T1000 (cell line): ENCODE measurements at regions not wholly inside any gene's neighbourhood (a gene's known extent, or its start where the extent isn't known, plus 50 kb on each side); places are given as distances from the start of the nearest gene placed in this dataset.
"Not testable (repeated sequence)": the region's sequence is repeated elsewhere in the genome, so short reads cannot be mapped to it uniquely, and the experiment has no call there.

Experiments
- DNase-seq: peaks from one replicate; lab custom pipeline; 2025; ENCODE audit warnings: mixed read lengths; lab: John Stamatoyannopoulos, UW

- DNase-seq = no peak
These were observed 933.2 kb upstream of the CHORDC1 start for GRCh38 chr11:91156041-91156440.

- DNase-seq = no peak
These were observed 925.0 kb upstream of the CHORDC1 start for GRCh38 chr11:91147885-91148284.

GRCh38 chr11:91141655-91142054 is 918.8 kb upstream of the CHORDC1 start:
- DNase-seq = no peak

GRCh38 chr11:91136631-91137030 is 913.8 kb upstream of the CHORDC1 start:
- no peak for DNase-seq

GRCh38 chr11:91133361-91133760 is 910.5 kb upstream of the CHORDC1 start:
- DNase-seq = no peak

GRCh38 chr11:91129596-91129995 is 906.7 kb upstream of the CHORDC1 start:
- DNase-seq = no peak

GRCh38 chr11:91124363-91124762 is 901.5 kb upstream of the CHORDC1 start:
- DNase-seq = no peak

- DNase-seq = no peak
These were observed 892.3 kb upstream of the CHORDC1 start for GRCh38 chr11:91115116-91115515.

- no peak for DNase-seq
These were observed 881.4 kb upstream of the CHORDC1 start for GRCh38 chr11:91104237-91104636.

- no peak for DNase-seq
These were observed 877.6 kb upstream of the CHORDC1 start for GRCh38 chr11:91100427-91100826.

GRCh38 chr11:91097083-91097482 is 874.2 kb upstream of the CHORDC1 start:
- no peak for DNase-seq

GRCh38 chr11:91093141-91093540 is 870.3 kb upstream of the CHORDC1 start:
- DNase-seq = no peak

GRCh38 chr11:91091563-91091962 is 868.7 kb upstream of the CHORDC1 start:
- DNase-seq = no peak

- no peak for DNase-seq
These were observed 863.2 kb upstream of the CHORDC1 start for GRCh38 chr11:91086028-91086427.

- no peak for DNase-seq
These were observed 859.4 kb upstream of the CHORDC1 start for GRCh38 chr11:91082255-91082654.

- no peak for DNase-seq
These were observed 858.7 kb upstream of the CHORDC1 start for GRCh38 chr11:91081440-91082043.

GRCh38 chr11:91078221-91078620 is 855.4 kb upstream of the CHORDC1 start:
- no peak for DNase-seq

- DNase-seq = no peak
These were observed 852.3 kb upstream of the CHORDC1 start for GRCh38 chr11:91075032-91075695.

GRCh38 chr11:91067666-91068065 is 844.8 kb upstream of the CHORDC1 start:
- DNase-seq = no peak

GRCh38 chr11:91066456-91067047 is 843.7 kb upstream of the CHORDC1 start:
- DNase-seq = no peak

- not testable (repeated sequence) for DNase-seq
These were observed 840.5 kb upstream of the CHORDC1 start for GRCh38 chr11:91063399-91063798.

GRCh38 chr11:91047882-91048281 is 825.0 kb upstream of the CHORDC1 start:
- no peak for DNase-seq

GRCh38 chr11:91046261-91046660 is 823.4 kb upstream of the CHORDC1 start:
- no peak for DNase-seq

- no peak for DNase-seq
These were observed 818.8 kb upstream of the CHORDC1 start for GRCh38 chr11:91041626-91042025.
